ENCODE measurements at regions not wholly inside any gene's neighbourhood (a gene's known extent, or its start where the extent isn't known, plus 50 kb on each side); places are given as distances from the start of the nearest gene placed in this dataset.

- Histone ChIP-seq H3K9me3 (no peaks in the 10 kb centered on the region), H3K4me3 (no peak overlapping the region), H3K36me3 (no peaks in the 10 kb centered on the region), H3K27me3 (peaks cover 12 to 66% of the 10 kb centered on the region in 2 donors), H3K4me1 (peaks cover 4 to 16% of the 10 kb centered on the region in 2 donors), H3K27ac (no peak overlapping the region)
- no peak for DNase-seq (ENCODE audit: low spot score in 2 of 2)
- intact Hi-C loops (cut with DNase I; ENCODE audit: low total_unique reads) = no loop called here
- TF ChIP-seq CTCF (IDR thresholded peaks at IDR 0.05) = no peak
- no peak for TF ChIP-seq POLR2AphosphoS5 (IDR thresholded peaks at IDR 0.05)
- TF ChIP-seq POLR2A (IDR thresholded peaks at IDR 0.05) = no peak
Observed at GRCh38 chr20:62548471-62548870, 72.7 kb upstream of the GATA5 start.

DNA sequence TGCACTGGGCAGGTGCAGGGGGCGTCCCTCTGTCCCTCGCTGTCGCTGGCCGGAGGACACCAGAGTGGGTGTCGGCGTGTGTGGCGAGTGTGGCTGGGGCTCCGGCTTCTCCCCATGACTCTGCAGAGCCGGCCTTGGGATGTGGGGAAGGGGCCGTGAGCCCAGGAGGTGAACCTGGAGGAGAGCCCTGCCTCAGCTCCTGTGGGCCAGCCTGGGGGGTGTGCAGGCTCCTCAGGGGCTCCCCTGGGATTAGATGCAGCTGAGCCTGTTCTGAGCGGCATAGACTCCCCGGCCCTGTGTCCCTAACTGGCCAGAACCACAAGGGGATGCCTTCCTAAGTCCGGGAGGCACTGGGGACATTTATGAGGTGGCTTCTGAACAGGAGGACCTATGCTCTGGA is 73.2 kb upstream of the GATA5 start:
- intact Hi-C loops (cut with DNase I; ENCODE audit: low total_unique reads) = no loop called here
- DNase-seq (ENCODE audit: low spot score in 2 of 2) = no peak
- no peaks in the 10 kb centered on the region for H3K9me3 ChIP-seq
- no peak overlapping the region for H3K4me3 ChIP-seq
- H3K4me1 ChIP-seq = peaks cover 4 to 16% of the 10 kb centered on the region in 2 donors
- TF ChIP-seq POLR2AphosphoS5 (IDR thresholded peaks at IDR 0.05) = no peak
- TF ChIP-seq POLR2A (IDR thresholded peaks at IDR 0.05) = no peak
- no peak for TF ChIP-seq CTCF (IDR thresholded peaks at IDR 0.05)
- peaks cover 12 to 71% of the 10 kb centered on the region in 2 donors for H3K27me3 ChIP-seq
- no peak overlapping the region for H3K27ac ChIP-seq
- no peaks in the 10 kb centered on the region for H3K36me3 ChIP-seq

DNA sequence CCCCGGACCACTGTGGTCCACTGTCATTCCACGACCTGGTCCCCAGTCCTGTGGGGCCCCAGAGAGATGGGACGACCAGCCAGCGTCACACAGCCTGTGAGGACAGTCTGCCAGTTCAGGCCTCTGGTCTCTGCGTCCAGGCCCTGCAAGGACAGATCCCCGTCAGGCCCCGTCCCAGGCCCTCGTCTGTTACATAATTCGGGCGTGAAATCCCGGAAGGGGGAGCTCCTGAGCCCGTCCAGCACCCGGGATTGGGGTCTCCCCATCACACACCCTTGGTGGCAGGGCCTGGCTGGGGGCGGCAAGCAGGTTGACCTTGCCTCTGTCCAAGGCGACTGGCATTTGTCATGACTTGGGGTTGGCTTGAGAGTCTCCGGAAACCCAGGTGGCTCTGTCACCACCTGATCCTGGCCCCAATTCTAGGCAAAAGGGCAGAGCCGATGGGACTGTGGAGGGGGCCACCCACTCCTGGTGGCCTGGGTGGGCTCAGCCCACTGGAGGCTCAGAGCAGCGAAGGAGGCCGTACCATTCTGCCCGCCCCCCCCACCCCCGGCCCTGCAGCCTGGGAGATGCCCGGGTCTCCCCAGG is 73.8 kb upstream of the GATA5 start:
- H3K27me3 ChIP-seq = peaks cover 12 to 76% of the 10 kb centered on the region in 2 donors
- TF ChIP-seq CTCF (IDR thresholded peaks at IDR 0.05) = no peak
- no peak for TF ChIP-seq POLR2AphosphoS5 (IDR thresholded peaks at IDR 0.05)
- no peak for TF ChIP-seq POLR2A (IDR thresholded peaks at IDR 0.05)
- no peak overlapping the region for H3K27ac ChIP-seq
- DNase-seq (ENCODE audit: low spot score in 2 of 2) = no peak
- H3K4me1 ChIP-seq = peaks cover 4 to 16% of the 10 kb centered on the region in 2 donors
- peak overlapping the region in 1 of 3 donors; percentile 62 for H3K4me3 ChIP-seq
- no peaks in the 10 kb centered on the region for H3K36me3 ChIP-seq
- H3K9me3 ChIP-seq = no peaks in the 10 kb centered on the region
- intact Hi-C loops (cut with DNase I; ENCODE audit: low total_unique reads) = no loop called here

- H3K9me3 ChIP-seq = no peaks in the 10 kb centered on the region
- H3K36me3 ChIP-seq = no peaks in the 10 kb centered on the region
- no peak overlapping the region for H3K27ac ChIP-seq
- intact Hi-C loops (cut with DNase I; ENCODE audit: low total_unique reads) = no loop called here
- peaks cover 12 to 82% of the 10 kb centered on the region in 2 donors for H3K27me3 ChIP-seq
- DNase-seq (ENCODE audit: low spot score in 2 of 2) = peak in 1 of 2 donors; percentile 23
- no peak for TF ChIP-seq POLR2AphosphoS5 (IDR thresholded peaks at IDR 0.05)
- TF ChIP-seq POLR2A (IDR thresholded peaks at IDR 0.05) = no peak
- no peak for TF ChIP-seq CTCF (IDR thresholded peaks at IDR 0.05)
- H3K4me3 ChIP-seq = peak overlapping the region; percentile 22 to 62 (median 30)
- H3K4me1 ChIP-seq = peaks cover 4 to 16% of the 10 kb centered on the region in 2 donors
Observed at GRCh38 chr20:62550087-62550632, 74.4 kb upstream of the GATA5 start.
